ENCODE measurements at regions not wholly inside any gene's neighbourhood (a gene's known extent, or its start where the extent isn't known, plus 50 kb on each side); places are given as distances from the start of the nearest gene placed in this dataset.
"Not testable (repeated sequence)": the region's sequence is repeated elsewhere in the genome, so short reads cannot be mapped to it uniquely, and the experiment has no call there.

DNA sequence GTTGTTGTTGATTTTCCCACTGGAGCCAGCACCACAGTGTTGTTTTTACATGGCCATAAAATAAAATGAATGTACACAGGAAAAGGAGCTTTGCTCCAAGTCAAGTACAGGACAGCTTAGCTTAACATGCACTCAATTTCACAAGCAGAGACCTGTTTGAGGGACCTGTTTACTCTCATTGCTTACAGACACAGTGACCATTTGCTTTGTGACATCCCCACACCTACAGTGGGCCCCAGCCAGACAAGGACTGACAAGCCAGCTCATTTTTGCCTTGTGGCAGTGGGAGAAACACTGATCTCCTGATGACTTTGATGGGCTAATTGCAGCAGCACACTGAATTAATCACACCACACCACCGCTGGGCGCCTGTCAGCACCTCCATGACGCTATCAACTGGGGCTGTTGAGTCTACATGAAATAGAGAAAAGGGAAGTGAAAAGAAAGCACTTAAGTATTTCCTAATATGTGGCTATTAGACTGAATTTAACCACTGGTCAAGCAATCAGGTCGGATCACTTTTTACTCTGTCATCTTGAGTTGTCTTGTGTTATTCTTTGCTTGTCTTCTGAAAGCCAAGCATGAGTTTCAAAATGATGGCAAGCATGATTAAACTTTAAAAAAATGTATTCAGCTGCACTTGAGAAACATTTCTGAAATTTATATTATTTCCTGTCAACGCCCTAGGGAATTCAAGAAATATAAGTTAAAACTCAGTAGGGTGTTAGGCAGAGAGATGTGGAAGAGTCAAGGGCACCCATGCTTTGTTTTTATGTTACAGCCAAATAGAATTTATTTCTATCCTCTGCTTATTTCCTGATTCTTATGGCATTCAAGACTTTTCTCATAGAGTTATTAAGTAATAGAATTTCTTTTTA is 557.7 kb downstream of the RAB28 start:
- no peak for DNase-seq

DNA sequence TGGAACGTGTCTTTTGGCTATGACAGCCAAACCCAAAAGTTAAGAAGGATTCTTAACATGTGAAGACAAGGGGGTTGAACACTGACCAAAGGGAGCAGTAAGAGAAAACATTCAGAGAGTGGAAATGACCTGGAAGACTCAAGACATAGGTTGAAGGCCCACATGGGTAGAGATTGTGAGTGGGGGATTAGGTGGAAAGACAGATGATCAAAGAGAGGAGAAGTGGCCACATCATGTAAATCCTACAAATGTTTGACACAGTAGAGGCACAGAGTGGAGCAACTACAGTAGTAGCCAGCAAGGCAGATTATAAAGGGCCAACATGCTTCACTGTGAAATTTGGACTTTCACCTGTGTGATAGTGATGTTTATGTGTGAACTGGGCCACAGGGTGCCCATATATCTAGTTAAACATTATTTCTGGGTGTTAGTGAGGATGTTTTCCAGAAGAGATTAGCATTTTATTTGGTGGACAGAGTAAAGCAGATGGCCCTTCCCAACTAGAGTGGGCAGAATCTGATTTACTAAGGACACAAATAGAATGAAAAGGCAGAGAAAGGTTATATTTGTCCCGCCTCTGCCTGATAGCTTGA is 559.3 kb downstream of the RAB28 start:
- DNase-seq: no peak

DNA sequence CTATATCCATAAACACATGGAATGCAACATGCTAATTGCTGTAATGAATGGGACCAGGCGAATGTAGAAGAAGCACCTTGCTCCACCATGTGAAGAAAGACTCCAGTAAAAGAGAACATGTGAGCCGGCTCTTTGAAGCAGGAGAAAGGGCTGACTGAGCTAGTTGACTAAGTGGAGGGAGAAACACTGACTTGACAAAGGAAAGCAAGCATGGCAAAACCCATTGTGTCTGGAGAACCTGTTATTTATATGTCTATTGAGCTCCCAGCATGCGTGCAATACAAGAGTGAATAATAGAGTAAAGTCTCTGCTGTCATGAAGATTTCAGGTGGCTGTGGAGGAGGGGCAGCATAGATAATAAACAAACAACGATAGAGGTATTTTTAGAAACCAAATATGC is 559.9 kb downstream of the RAB28 start:
- no peak for DNase-seq

DNA sequence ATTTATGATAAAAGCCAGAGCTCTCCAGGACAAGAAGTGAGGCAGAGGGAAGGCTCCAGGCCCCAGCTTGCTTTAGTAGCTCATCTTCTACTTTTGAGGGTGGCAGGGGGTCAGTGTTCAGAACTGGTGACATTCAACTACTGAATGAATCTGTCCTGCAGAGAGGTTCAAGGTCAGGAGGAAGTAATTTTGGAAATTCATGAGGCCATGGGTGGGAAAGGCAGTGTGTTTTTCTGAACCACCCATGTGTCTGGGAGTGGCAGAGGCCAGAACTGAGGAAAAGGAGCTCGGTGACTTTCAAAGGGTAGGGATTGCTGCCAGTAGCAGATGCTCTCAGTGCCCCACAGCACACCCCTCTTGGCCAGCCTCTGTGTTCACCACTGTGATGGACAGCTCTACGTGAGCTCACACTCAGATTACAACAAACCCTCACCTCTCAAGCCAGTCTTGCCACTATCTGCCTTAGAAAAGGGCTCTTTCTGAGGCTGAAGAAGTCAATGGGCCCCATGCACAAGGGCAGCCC is 571.2 kb downstream of the RAB28 start:
- DNase-seq: no peak

DNA sequence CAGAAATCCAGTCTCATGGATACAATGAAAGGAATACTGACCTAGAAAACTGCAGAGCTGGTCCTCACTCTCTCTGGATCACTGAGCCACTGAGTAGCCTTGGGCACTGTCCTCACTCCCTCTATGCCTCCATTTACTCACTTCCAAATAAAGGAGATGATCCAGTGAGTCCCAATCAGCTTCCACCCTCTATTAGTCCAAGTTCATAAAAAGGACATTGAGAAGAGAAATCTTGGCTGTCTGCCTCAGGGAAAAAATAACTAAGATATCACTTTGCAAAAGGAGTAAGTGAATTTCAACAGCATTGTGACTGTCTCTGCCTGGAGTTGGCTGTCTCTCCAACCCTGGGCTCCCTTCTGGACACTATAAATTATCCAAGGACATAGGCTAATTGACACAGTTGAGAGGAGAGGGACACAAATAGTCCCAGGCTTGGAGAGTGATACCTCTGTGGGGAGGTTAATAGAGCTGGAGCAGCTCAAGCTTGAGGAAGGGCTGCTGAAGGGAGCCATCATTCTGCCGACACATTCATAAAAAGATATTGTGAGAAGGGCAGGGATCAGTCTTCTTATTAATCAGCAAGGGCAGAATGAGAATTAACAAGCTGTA is 572.3 kb downstream of the RAB28 start:
- DNase-seq: no peak

DNA sequence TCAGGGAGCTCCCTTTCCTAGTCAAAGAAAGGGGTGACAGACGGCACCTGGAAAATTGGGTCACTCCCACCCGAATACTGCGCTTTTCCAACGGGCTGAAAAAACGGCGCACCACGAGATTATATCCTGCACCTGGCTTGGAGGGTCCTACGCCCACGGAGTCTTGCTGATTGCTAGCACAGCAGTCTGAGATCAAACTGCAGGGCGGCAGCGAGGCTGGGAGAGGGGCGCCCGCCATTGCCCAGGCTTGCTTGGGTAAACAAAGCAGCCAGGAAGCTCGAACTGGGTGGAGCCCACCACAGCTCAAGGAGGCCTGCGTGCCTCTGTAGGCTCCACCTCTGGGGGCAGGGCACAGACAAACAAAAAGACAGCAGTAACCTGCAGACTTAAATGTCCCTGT is 580.5 kb downstream of the RAB28 start:
- DNase-seq: not testable (repeated sequence)

DNA sequence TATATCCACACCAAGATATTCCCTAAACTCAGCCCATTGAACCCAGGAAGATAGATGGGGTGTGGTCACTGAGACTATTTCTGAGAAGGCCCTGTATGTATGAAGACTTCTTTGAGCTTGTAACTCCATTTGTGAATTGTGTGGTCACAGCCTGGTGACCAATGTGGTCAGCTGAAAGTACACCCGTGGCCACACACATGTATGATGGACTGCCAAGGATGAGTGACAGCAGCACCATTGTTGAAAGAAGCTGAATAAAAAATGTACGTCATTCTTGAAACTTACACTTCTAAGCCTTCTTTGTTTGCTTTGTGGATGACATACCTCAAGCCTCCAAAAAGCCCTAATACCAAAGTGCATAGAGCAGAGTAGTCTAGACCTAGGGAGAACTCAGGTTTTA is 581.4 kb downstream of the RAB28 start:
- no peak for DNase-seq

DNA sequence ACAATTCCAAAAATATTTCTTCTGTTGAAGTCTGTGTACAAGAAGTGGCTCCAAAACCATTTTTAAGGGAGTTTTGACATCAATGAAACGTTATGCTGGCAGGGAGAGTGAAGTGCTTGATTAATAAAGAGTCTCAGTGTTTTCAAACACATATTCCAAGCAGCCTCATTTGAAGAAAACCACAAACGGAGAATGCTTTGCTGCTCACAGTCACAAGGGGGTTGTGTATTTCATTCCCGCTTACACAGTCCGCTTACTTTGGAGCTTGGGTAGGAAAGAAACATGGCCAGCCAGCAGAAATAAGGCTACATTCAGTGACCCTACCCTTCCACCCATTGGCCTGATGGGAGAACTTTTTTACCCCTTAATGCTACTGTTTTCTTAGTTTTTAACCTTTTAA is 586.2 kb downstream of the RAB28 start:
- DNase-seq: no peak

DNA sequence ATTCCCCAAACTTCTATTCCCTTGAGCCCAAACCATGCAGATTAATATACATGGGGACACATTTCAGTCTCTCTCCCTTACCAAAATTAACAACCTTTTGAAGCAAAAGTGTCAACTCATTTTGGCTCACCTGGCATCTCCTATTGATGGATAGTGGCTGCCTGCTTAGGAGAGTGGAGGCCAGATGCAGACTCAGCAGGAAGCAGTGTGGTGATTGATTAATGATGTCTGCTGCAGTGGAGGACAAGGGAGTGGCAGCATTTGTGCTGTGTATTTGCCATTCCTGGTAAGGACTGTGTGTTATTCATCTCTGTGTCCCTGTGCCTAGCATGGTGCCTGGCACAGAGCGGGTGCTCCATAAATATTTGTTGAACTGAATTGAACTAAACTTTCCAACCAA is 590.1 kb downstream of the RAB28 start:
- no peak for DNase-seq

DNA sequence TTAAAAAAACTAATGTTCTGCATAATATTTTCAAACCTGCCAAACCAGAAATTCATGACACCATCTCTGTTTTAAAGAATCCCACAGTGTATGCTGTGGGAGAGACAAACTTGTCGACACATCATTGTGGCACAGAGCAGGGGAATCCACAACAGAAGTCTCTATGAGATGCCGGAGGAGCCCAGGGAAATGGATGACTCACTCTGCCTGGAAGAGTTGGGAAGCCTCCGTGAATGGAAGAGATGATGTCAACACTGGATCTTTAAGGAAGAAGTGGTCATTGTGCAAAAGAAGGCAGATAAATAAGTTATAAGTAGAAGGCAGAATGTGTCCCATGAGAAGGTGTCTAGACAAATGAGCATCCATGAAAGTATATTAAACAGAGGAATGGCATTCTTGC is 595.1 kb downstream of the RAB28 start:
- no peak for DNase-seq

DNA sequence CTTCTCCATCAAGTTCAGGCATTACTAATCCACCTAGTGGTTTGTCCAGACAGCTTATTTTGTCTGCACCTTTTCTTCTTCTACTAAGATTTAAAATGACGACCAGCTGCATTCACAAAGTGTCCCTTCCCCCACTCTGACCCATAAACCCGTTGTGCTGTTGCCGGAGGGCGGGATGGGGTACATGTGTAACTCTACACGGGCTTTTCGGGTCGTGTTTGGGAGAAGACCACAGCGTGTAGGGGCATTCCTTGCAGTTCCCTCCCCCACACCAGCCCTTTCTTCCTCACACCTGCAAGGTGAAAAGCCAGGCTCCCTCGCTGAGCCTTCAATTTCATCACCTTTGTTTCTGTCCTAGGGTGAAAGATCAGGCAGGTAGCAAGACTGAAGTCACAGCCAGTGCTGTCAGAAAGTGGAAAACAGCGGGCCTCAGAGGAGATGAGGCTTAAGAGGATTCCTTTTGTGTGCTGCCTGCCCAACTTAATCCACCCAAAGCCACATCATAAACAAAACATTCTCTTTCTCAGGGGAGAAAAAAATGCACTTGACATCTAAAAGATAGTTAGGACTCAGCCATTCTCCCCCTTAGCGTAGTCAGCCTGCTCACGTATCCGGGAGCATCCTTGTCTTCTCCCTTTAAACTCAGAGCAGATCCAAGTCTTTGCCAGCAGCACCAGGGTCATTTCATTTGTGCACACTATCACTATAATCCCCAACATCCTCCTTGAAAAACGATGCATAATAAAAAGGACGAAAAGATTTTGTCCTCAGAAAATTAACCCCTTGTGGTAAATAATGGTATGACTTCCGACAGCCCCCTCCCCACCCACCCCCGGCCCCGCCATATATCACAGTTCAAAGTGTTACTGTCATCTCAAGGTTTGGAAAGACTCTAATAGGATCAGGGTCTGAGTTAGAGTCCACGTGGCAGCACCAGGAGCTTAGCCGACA is 599.0 kb downstream of the RAB28 start:
- DNase-seq: no peak

DNA sequence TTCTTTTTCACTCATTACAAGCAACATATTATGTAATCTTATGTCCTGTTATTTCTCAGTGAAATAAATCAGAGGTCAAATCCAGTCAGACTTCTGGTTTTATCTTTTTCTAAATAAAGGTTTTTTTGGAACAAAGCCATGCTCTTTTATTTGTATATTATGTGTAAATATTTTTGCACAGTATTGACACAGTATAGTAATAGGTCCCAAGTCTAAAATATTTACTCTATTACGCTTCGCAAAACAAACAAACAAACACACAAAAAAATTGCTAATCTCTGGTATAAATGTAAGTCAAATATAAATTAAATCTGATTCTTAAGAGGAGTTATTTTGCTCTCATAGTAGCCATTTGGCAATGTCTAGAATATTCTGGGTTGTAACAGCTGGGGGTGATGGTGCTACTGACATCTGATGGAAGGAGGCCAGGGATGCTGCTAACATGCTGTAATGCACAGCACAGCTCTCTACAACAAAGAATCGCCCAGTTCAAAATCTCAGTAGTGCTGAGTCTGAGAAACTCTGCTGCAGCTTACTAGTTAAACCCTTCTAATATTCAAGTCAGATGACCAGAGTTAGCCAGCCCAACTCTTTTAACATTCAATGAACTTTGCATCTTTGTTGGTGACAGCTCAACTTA is 602.1 kb downstream of the RAB28 start:
- no peak for DNase-seq

DNA sequence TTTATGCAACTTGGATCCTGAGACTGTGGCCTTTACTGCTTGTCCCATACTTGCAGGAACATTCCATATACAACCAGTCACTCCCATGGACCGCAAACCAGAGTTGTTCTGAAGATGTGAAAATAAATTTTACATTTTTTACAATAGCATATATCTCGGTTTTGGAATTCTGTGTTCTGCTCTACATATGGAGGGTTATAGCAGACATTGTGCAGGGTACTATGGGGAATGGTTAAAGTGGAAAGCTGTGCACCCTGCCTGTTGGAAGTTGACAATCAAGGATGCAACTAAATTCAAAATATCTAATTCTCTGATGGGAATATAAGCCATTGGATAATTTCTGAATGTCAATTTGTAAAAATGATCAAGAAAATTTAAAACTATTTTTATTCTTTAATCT is 603.3 kb downstream of the RAB28 start:
- no peak for DNase-seq

DNA sequence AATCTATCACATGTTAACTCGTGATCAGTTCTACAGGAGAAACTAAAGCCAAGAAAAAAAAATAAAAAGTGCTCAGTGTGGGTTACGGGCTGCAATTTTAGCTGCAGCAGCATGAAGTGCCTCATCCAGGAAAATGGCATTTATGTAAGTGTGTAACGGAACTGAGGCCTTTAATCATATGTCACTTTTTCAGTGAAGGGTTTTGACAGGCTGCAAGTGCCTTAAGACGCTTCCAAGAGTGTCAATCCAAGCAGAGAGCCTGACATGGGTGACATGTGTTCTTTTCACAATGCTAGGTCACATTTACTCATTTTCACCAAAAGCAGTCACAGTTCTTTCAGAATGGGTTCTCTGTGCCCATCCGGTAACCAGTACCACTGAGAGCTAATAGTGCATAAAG is 604.6 kb downstream of the RAB28 start:
- no peak for DNase-seq

DNA sequence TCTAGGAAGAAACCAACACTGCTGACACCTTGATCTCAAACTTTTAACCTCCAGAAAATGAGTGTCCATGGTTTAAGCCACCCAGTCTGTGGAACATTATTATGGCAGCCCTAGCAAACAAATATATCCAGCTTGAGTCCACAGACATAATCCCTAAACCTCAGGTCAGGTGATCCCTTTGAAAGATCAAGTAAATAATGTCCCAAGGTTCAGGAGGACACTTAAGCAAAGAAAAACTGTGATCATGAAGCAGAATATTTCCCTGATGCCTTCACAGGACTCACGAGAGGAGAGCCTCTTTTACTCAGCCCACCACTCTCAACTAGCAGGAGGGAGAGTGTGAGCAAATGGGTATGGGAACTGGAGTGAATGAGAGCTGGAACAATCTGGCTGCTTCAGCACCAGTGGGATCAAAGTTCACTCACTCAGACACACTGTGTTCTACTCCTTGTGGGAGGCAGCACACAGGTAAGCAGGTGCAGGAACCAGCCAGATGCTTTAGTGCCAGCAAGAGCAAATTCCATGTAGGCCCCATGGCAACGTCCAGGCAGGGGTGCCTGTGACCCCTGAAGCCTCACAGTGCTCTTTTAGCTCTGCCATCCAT is 608.4 kb downstream of the RAB28 start:
- DNase-seq: no peak

DNA sequence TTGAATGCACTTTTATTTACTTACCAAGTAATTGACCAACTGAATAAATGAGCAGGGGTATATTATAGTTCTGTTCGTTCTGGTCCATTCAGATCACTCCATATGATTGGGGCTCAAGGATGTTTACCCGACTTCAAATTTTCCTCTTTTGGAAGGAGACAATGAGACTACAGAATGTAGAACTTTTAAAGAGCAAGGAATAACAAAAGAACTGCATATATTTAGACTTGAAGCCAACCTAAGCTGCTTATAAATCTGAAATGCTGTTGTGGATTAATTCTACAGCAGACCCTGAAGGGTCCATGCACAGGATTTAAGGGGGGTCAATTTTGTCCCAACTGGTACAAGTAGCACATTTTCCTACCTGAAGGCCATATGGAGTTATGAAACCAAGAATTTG is 610.8 kb downstream of the RAB28 start:
- no peak for DNase-seq

DNA sequence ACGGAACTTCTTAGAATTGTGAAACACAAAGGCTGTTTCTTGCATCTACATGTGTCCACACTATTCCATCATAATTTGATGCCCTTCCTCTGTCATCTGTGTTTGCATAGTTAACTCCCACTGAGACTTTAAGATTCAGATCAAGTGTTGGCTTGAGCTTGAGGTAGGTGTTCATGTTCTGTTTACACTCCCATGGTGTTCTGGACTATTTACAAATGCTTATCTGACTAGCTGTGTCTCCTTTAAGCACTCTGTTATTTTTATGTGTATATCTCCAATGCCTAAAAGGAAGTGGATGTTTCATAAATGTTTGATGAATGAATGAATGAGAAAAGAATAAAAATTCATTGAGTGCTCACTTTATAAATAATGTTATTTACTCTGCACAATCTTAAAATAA is 622.7 kb downstream of the RAB28 start:
- no peak for DNase-seq

DNA sequence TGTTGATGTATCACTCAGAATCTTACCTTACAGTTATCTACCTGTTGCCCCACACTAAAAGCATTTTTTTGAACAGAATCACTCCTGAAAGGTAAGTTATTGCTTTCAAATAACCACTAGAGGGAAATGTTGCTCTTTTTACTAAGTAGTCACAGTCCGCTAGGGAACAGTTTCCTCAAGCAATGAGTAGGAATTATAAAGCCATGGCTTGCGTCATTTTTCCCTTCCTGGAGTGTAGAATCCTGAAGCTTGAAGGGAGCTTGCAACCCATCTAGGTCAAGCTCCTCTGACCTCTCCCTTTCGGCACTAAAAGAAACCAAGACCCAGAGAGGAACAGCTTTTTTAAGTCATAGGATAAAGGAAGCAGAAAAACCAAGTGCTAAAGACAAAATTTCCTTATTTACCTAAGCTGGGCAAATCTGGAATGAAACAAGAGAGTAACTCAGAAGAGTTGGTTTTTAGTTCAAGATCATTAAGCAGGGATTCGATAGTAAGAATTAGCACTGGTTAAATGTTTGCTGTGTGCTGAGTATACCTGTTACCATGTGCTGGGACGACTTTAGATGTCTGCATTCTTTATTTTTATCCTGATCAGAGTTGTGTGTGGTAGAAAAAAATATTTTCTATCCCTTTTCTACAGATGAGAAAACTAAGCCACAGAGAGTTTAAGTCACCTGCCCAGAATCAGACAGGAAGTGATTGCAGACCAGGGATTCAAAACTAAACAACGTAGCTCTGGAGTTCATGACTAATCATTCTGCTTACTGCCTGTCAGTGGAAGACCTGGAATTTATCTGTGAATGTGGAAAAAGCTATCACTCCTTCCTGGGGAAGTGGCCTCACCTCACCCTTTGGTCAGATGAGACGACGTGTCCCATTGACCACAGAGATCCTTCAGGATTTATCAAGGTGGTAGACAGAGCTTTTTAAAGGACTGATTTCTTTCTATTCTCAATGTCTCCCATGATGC is 631.5 kb downstream of the RAB28 start:
- peak; percentile 8 for DNase-seq

DNA sequence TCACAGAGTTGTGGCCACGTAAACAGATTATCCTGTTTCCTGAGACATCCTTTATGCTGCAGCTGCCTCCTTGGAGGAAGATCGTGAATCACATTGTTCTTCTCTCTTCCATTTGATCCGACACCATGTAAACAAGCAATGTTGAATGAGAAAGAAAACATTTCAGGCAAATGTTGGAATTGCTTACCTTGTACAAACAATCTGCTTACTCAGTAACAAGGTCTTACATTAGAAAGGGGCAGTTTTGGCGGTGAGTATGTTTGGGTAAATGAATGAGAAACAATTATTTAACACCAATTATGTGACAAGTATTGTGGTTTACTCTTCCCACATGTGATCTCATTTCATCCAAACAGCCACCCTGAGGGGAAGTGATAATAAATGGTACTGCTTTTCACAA is 637.8 kb downstream of the RAB28 start:
- no peak for DNase-seq

DNA sequence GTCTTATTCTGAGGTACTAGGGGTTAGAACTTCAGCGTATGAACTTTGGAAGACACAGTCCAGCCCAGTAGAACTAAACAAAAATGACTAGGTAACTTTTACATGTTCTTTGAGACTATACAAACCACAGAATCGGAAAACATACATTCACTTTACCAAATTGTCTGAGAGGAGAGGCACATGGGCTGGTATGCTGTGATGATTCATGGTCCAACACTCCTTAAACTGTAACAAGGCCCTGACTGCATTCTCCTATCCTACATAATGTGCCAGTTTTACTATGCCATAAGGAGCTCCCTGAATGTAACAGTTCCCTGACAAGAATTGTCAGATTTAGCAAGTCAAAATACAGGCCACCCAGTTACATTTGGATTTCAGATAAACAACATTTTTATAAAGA is 640.0 kb downstream of the RAB28 start:
- DNase-seq: no peak

DNA sequence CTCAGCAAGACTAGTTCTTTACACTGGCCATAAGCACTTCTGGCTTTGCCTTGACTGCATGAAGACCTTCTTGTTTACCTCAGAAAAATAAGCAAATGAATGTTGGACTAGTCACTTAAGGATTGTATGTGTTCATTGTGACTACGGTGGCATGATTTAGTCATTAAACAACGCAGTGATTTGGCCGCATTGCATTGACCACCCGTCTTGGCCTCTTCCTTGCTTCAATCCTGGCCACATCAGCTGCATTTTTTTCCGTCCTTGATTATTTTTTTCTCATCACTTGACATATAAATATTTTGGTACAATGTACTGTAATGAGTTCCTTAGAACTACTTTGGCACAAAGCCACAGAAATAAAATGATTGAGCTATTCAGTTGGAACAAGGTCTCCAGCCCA is 656.2 kb downstream of the RAB28 start:
- DNase-seq: no peak
